Thyroid gland (tissue), 4 donors: ENCODE measurements at regions not wholly inside any gene's neighbourhood (a gene's known extent, or its start where the extent isn't known, plus 50 kb on each side); places are given as distances from the start of the nearest gene placed in this dataset.

Experiments used
- DNase-seq, 2 donors: peaks; one replicate each; pipeline ENCODE4 v3.0.0-alpha.2; 2019
- H3K27ac ChIP-seq, 3 donors: fragments of 200-600 bp; sonication (generic); 1 replicate in 2 of 3; 2 replicates in 1 of 3; pipeline ENCODE4 v1.5.1; 2016 to 2019; ENCODE audit warnings: mild to moderate bottlenecking in 1 of 3, moderate library complexity in 1 of 3
- H3K27me3 ChIP-seq: fragments of 200-600 bp; sonication (generic); one replicate; pipeline ENCODE4 v1.5.1; 2019
- H3K36me3 ChIP-seq, 2 donors: fragments of 200-600 bp; sonication (generic); one replicate each; pipeline ENCODE4 v1.5.1; 2016 to 2019
- H3K4me1 ChIP-seq, 2 donors: fragments of 200-600 bp; sonication (generic); one replicate each; pipeline ENCODE4 v1.5.1; 2017 to 2019
- H3K4me3 ChIP-seq, 3 donors: fragments of 200-600 bp; sonication (generic); replicated peaks in 1 of 3; 1 replicate in 2 of 3; 2 replicates in 1 of 3; pipeline ENCODE4 v1.5.1; 2016; ENCODE audit warnings: mild to moderate bottlenecking in 1 of 3
- H3K9me3 ChIP-seq: fragments of 200-600 bp; sonication (generic); one replicate; pipeline ENCODE4 v1.5.1; 2017
- POLR2A ChIP-seq, 2 donors: fragments of 450-650 bp; IDR thresholded peaks; one replicate each; pipeline ENCODE4 v1.6.1; 2017; ENCODE audit warnings: antibody characterized with exemption in 2 of 2, mild to moderate bottlenecking in 2 of 2, moderate library complexity in 1 of 2
- WGBS, 2 donors: methylation state at CpG; one replicate each; pipeline ENCODE4 v1.1.5; 2017; 5-methylcytosine and 5-hydroxymethylcytosine counted together
- intact Hi-C: fragments of 100-400 bp; cut with DNase I; formaldehyde crosslinking; loops from one replicate; pipeline ENCODE4 v1.15.1; 2023
- TF ChIP-seq, protein P1 (sequence below), 6 experiments: fragments of 200-600 bp in 3 of 6; fragments of 450-650 bp in 3 of 6; sonication (generic) in 3 of 6; IDR thresholded peaks; one replicate each; pipeline ENCODE4 v1.5.1; 2016 to 2019; ENCODE audit warnings: antibody characterized with exemption in 6 of 6, mild to moderate bottlenecking in 2 of 6, inconsistent platforms in 1 of 6, moderate library complexity in 1 of 6

GRCh38 chr15:94015324-94015723, 216.0 kb upstream of the MCTP2 start:
- no peaks in the 10 kb centered on the region for H3K27me3 ChIP-seq
- intact Hi-C loops = no loop called here
- H3K4me1 ChIP-seq = no peaks in the 10 kb centered on the region
- TF ChIP-seq POLR2A (IDR thresholded peaks at IDR 0.05) = no peak
- TF ChIP-seq, protein P1, sequence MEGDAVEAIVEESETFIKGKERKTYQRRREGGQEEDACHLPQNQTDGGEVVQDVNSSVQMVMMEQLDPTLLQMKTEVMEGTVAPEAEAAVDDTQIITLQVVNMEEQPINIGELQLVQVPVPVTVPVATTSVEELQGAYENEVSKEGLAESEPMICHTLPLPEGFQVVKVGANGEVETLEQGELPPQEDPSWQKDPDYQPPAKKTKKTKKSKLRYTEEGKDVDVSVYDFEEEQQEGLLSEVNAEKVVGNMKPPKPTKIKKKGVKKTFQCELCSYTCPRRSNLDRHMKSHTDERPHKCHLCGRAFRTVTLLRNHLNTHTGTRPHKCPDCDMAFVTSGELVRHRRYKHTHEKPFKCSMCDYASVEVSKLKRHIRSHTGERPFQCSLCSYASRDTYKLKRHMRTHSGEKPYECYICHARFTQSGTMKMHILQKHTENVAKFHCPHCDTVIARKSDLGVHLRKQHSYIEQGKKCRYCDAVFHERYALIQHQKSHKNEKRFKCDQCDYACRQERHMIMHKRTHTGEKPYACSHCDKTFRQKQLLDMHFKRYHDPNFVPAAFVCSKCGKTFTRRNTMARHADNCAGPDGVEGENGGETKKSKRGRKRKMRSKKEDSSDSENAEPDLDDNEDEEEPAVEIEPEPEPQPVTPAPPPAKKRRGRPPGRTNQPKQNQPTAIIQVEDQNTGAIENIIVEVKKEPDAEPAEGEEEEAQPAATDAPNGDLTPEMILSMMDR (IDR thresholded peaks at IDR 0.05) = no peak
- no peak overlapping the region for H3K4me3 ChIP-seq
- no peaks in the 10 kb centered on the region for H3K36me3 ChIP-seq
- H3K27ac ChIP-seq = no peak overlapping the region
- no peak for DNase-seq
- H3K9me3 ChIP-seq = no peaks in the 10 kb centered on the region
- 81 to 84% methylated on average over 5 of the region's 5 CpGs for WGBS, 2 donors

- H3K4me1 ChIP-seq = no peaks in the 10 kb centered on the region
- H3K4me3 ChIP-seq = no peak overlapping the region
- no peaks in the 10 kb centered on the region for H3K36me3 ChIP-seq
- no peaks in the 10 kb centered on the region for H3K9me3 ChIP-seq
- no peak overlapping the region for H3K27ac ChIP-seq
- H3K27me3 ChIP-seq = no peaks in the 10 kb centered on the region
- no peak for DNase-seq
- TF ChIP-seq, protein P1 (IDR thresholded peaks at IDR 0.05) = no peak
- TF ChIP-seq POLR2A (IDR thresholded peaks at IDR 0.05) = no peak
- 85 to 87% methylated on average over 9 of the region's 9 CpGs for WGBS, 2 donors
- intact Hi-C loops = no loop called here
Observed at GRCh38 chr15:94008104-94009074, 223.0 kb upstream of the MCTP2 start.

- DNase-seq = no peak
- WGBS, 2 donors = 74% methylated on average over 9 of the region's 9 CpGs
Observed at GRCh38 chr15:94004697-94005096, 226.7 kb upstream of the MCTP2 start.

GRCh38 chr15:94002041-94002440, 229.3 kb upstream of the MCTP2 start:
- intact Hi-C loops = no loop called here
- Histone ChIP-seq H3K4me3 (no peak overlapping the region), H3K36me3 (no peaks in the 10 kb centered on the region), H3K27me3 (no peaks in the 10 kb centered on the region), H3K27ac (no peak overlapping the region), H3K9me3 (no peaks in the 10 kb centered on the region), H3K4me1 (no peaks in the 10 kb centered on the region)
- TF ChIP-seq POLR2A (IDR thresholded peaks at IDR 0.05) = no peak
- TF ChIP-seq, protein P1 (IDR thresholded peaks at IDR 0.05) = no peak
- no peak for DNase-seq
- WGBS, 2 donors = 94 to 96% methylated on average over 3 of the region's 3 CpGs

More at GRCh38 chr15:94004697-94005096, 226.7 kb upstream of the MCTP2 start:
- Histone ChIP-seq H3K9me3 (no peaks in the 10 kb centered on the region), H3K4me3 (no peak overlapping the region), H3K4me1 (no peaks in the 10 kb centered on the region), H3K27ac (no peak overlapping the region), H3K36me3 (no peaks in the 10 kb centered on the region), H3K27me3 (no peaks in the 10 kb centered on the region)
- TF ChIP-seq, protein P1 (IDR thresholded peaks at IDR 0.05) = no peak
- no peak for TF ChIP-seq POLR2A (IDR thresholded peaks at IDR 0.05)
- intact Hi-C loops = no loop called here

- no peak for DNase-seq
- Histone ChIP-seq H3K27me3 (no peaks in the 10 kb centered on the region), H3K4me1 (no peaks in the 10 kb centered on the region), H3K36me3 (no peaks in the 10 kb centered on the region), H3K9me3 (no peaks in the 10 kb centered on the region), H3K27ac (no peak overlapping the region), H3K4me3 (no peak overlapping the region)
- intact Hi-C loops = no loop called here
- TF ChIP-seq POLR2A (IDR thresholded peaks at IDR 0.05) = no peak
- TF ChIP-seq, protein P1 (IDR thresholded peaks at IDR 0.05) = no peak
- WGBS, 2 donors = 53 to 67% methylated on average over 3 of the region's 3 CpGs
Observed at GRCh38 chr15:94001255-94001801, 230.0 kb upstream of the MCTP2 start.
